Neuronal stem cell (in vitro differentiated cells): ENCODE measurements at regions not wholly inside any gene's neighbourhood (a gene's known extent, or its start where the extent isn't known, plus 50 kb on each side); places are given as distances from the start of the nearest gene placed in this dataset.

Source experiments
- DNase-seq: peaks from one replicate; pipeline ENCODE4 v3.0.0-alpha.2; 2013; ENCODE audit warnings: low spot score
- H2AFZ ChIP-seq: one replicate; pipeline ENCODE4 v1.6.1; 2013; ENCODE audit warnings: mild to moderate bottlenecking, low read length, inconsistent platforms
- H2AK5ac ChIP-seq: 2 replicates; pipeline ENCODE4 v1.6.1; 2013; ENCODE audit warnings: low read depth, mild to moderate bottlenecking, inconsistent platforms, low read length, moderate library complexity, mixed read lengths
- H2BK120ac ChIP-seq: 2 replicates; pipeline ENCODE4 v1.6.1; 2013; ENCODE audit warnings: low read depth, mild to moderate bottlenecking, inconsistent platforms, low read length, moderate library complexity, mixed read lengths
- H2BK12ac ChIP-seq: one replicate; pipeline ENCODE4 v1.6.1; 2013; ENCODE audit warnings: low read length, inconsistent platforms
- H2BK15ac ChIP-seq: 2 replicates; pipeline ENCODE4 v1.6.1; 2013; ENCODE audit warnings: mild to moderate bottlenecking, low read length, inconsistent platforms, mixed read lengths
- H2BK5ac ChIP-seq: one replicate; pipeline ENCODE4 v1.6.1; 2013; ENCODE audit warnings: inconsistent platforms, mild to moderate bottlenecking, low read length, moderate library complexity
- H3K14ac ChIP-seq: one replicate; pipeline ENCODE4 v1.6.1; 2013; ENCODE audit warnings: low read length, inconsistent platforms
- H3K18ac ChIP-seq: 2 replicates; pipeline ENCODE4 v1.6.1; 2013; ENCODE audit warnings: low read length, inconsistent platforms
- H3K23ac ChIP-seq: 2 replicates; pipeline ENCODE4 v1.6.1; 2013; ENCODE audit warnings: low read depth, mild to moderate bottlenecking, mixed read lengths, low read length, inconsistent platforms; ENCODE audit not compliant: poor library complexity
- H3K27ac ChIP-seq: replicated peaks from 3 replicates; pipeline ENCODE4 v1.5.1; 2013; ENCODE audit warnings: low read length, inconsistent platforms
- H3K27me3 ChIP-seq, 3 experiments: 2 replicates each; pipeline ENCODE4 v1.6.1; 2013; ENCODE audit warnings: low read length in 3 of 3, mild to moderate bottlenecking in 2 of 3, inconsistent platforms in 1 of 3, low read depth in 1 of 3, mixed read lengths in 1 of 3, moderate library complexity in 1 of 3; ENCODE audit not compliant: control insufficient read depth in 3 of 3, insufficient read depth in 3 of 3
- H3K36me3 ChIP-seq, 2 donors: replicated peaks in 1 of 2; 2 replicates each; pipeline ENCODE4 v1.6.1; 2013; ENCODE audit warnings: low read length in 2 of 2; ENCODE audit not compliant: control insufficient read depth in 2 of 2, insufficient read depth in 2 of 2
- H3K4ac ChIP-seq: 2 replicates; pipeline ENCODE4 v1.6.1; 2013; ENCODE audit warnings: inconsistent platforms, mild to moderate bottlenecking, low read length, moderate library complexity
- H3K4me1 ChIP-seq, 2 donors: 1 replicate in 1 of 2; 2 replicates in 1 of 2; pipeline ENCODE4 v1.6.1; 2013; ENCODE audit warnings: low read length in 2 of 2, low read depth in 1 of 2; ENCODE audit not compliant: control insufficient read depth in 2 of 2, insufficient read depth in 1 of 2
- H3K4me2 ChIP-seq: one replicate; pipeline ENCODE4 v1.6.1; 2013; ENCODE audit warnings: mild to moderate bottlenecking, low read length, inconsistent platforms; ENCODE audit not compliant: insufficient read depth, poor library complexity, severe bottlenecking
- H3K4me3 ChIP-seq, 2 donors: 2 replicates each; pipeline ENCODE4 v1.5.1; 2013; ENCODE audit warnings: low read length in 2 of 2, mild to moderate bottlenecking in 2 of 2, inconsistent platforms in 1 of 2, moderate library complexity in 1 of 2
- H3K79me1 ChIP-seq: one replicate; pipeline ENCODE4 v1.6.1; 2013; ENCODE audit warnings: low read depth, mild to moderate bottlenecking, inconsistent platforms, low read length, moderate library complexity
- H3K9ac ChIP-seq: one replicate; pipeline ENCODE4 v1.6.1; 2013; ENCODE audit warnings: mild to moderate bottlenecking, low read depth, low read length, inconsistent platforms; ENCODE audit not compliant: poor library complexity
- H3K9me3 ChIP-seq, 2 donors: replicated peaks in 1 of 2; 2 replicates each; pipeline versions ENCODE3 to v1.6.1; 2013; ENCODE audit warnings: low read length in 2 of 2, mild to moderate bottlenecking in 2 of 2, inconsistent platforms in 1 of 2, low read depth in 1 of 2, mixed read lengths in 1 of 2, moderate library complexity in 1 of 2; ENCODE audit not compliant: control insufficient read depth in 2 of 2, insufficient read depth in 1 of 2
- H4K8ac ChIP-seq: one replicate; pipeline ENCODE4 v1.6.1; 2013; ENCODE audit warnings: low read depth, mild to moderate bottlenecking, inconsistent platforms, low read length, moderate library complexity
- H4K91ac ChIP-seq: one replicate; pipeline ENCODE4 v1.6.1; 2013; ENCODE audit warnings: low read length, low read depth, mild to moderate bottlenecking, inconsistent platforms; ENCODE audit not compliant: poor library complexity
- WGBS, 2 donors: extraction: QIAGEN DNeasy Blood & Tissue Kit; methylation state at CpG; one replicate each; pipeline ENCODE4 v1.1.7; 2013; ENCODE audit warnings: missing lambda C conversion rate in 2 of 2, mixed read lengths in 1 of 2; ENCODE audit not compliant: insufficient read length in 2 of 2, insufficient replicate concordance in 1 of 2; ENCODE audit errors: extremely low coverage in 2 of 2; 5-methylcytosine and 5-hydroxymethylcytosine counted together

- Histone ChIP-seq H2BK5ac (no peak overlapping the region), H3K9me3 (no peaks in the 10 kb centered on the region), H3K4me2 (no peak overlapping the region), H2AFZ (peak overlapping the region; percentile 45), H3K4ac (no peak overlapping the region), H3K23ac (no peak overlapping the region), H3K4me3 (no peak overlapping the region), H3K18ac (no peak overlapping the region), H3K14ac (no peak overlapping the region), H2BK120ac (no peak overlapping the region), H4K91ac (no peak overlapping the region), H3K4me1 (peaks cover 4 to 12% of the 10 kb centered on the region in 2 donors), H3K9ac (no peak overlapping the region), H3K27ac (no peak overlapping the region), H2AK5ac (no peak overlapping the region), H3K36me3 (no peaks in the 10 kb centered on the region), H3K79me1 (no peaks in the 10 kb centered on the region), H2BK12ac (no peak overlapping the region), H4K8ac (no peak overlapping the region), H2BK15ac (no peak overlapping the region), H3K27me3 (no peaks in the 10 kb centered on the region)
- no peak for DNase-seq
- WGBS, 2 donors = no CpG with 5 or more reads among the region's 5 CpGs
Observed at GRCh38 chr6:105485456-105485855, 82.6 kb upstream of the PREP start.

GRCh38 chr6:105484238-105485161 is 81.6 kb upstream of the PREP start:
- Histone ChIP-seq H2BK120ac (no peak overlapping the region), H4K8ac (no peak overlapping the region), H2BK15ac (no peak overlapping the region), H3K4me3 (no peak overlapping the region), H3K4ac (no peak overlapping the region), H3K14ac (no peak overlapping the region), H3K36me3 (no peaks in the 10 kb centered on the region), H3K27ac (no peak overlapping the region), H3K9ac (no peak overlapping the region), H3K4me2 (no peak overlapping the region), H2BK12ac (no peak overlapping the region), H3K9me3 (no peaks in the 10 kb centered on the region), H4K91ac (no peak overlapping the region), H2AFZ (peak overlapping the region; percentile 45), H3K4me1 (peaks cover 4 to 11% of the 10 kb centered on the region in 2 donors), H3K27me3 (no peaks in the 10 kb centered on the region), H2AK5ac (no peak overlapping the region), H3K18ac (no peak overlapping the region), H3K79me1 (no peaks in the 10 kb centered on the region), H2BK5ac (no peak overlapping the region), H3K23ac (no peak overlapping the region)
- no CpG with 5 or more reads among the region's 12 CpGs for WGBS, 2 donors
- DNase-seq = peak; percentile 49

- no peaks in the 10 kb centered on the region for H3K36me3 ChIP-seq
- no peak overlapping the region for H3K4me2 ChIP-seq
- H2BK15ac ChIP-seq = no peak overlapping the region
- H3K4me1 ChIP-seq = peaks cover 2 to 4% of the 10 kb centered on the region in 2 donors
- no peaks in the 10 kb centered on the region for H3K79me1 ChIP-seq
- no peak overlapping the region for H4K8ac ChIP-seq
- no peak overlapping the region for H3K4me3 ChIP-seq
- H4K91ac ChIP-seq = no peak overlapping the region
- H2AK5ac ChIP-seq = no peak overlapping the region
- H3K27ac ChIP-seq = no peak overlapping the region
- H2BK120ac ChIP-seq = no peak overlapping the region
- no peak overlapping the region for H3K18ac ChIP-seq
- no peak overlapping the region for H3K14ac ChIP-seq
- no peak overlapping the region for H2BK12ac ChIP-seq
- no peak overlapping the region for H2BK5ac ChIP-seq
- H3K9ac ChIP-seq = no peak overlapping the region
- no peak overlapping the region for H3K4ac ChIP-seq
- no peaks in the 10 kb centered on the region for H3K27me3 ChIP-seq
- whole genome bisulfite sequencing, 2 donors = no CpG with 5 or more reads among the region's 4 CpGs
- no peak overlapping the region for H3K23ac ChIP-seq
- DNase-seq = no peak
- H2AFZ ChIP-seq = peak overlapping the region; percentile 17
- peaks cover 0 to 2% of the 10 kb centered on the region in 2 donors for H3K9me3 ChIP-seq
Observed at GRCh38 chr6:105483492-105483891, 80.6 kb upstream of the PREP start.

GRCh38 chr6:105482921-105483320 is 80.0 kb upstream of the PREP start:
- no peak overlapping the region for H2BK120ac ChIP-seq
- H2AK5ac ChIP-seq = no peak overlapping the region
- H2BK12ac ChIP-seq = no peak overlapping the region
- peaks cover 0 to 2% of the 10 kb centered on the region in 2 donors for H3K9me3 ChIP-seq
- H3K4me1 ChIP-seq = peaks cover 2 to 4% of the 10 kb centered on the region in 2 donors
- no peak overlapping the region for H3K27ac ChIP-seq
- no peak overlapping the region for H4K91ac ChIP-seq
- no peak overlapping the region for H4K8ac ChIP-seq
- H3K23ac ChIP-seq = no peak overlapping the region
- H3K79me1 ChIP-seq = no peaks in the 10 kb centered on the region
- no peak overlapping the region for H3K4ac ChIP-seq
- no peak overlapping the region for H3K4me2 ChIP-seq
- WGBS, 2 donors = no CpG with 5 or more reads among the region's 3 CpGs
- no peak overlapping the region for H2BK15ac ChIP-seq
- H3K4me3 ChIP-seq = no peak overlapping the region
- no peak overlapping the region for H3K14ac ChIP-seq
- no peak overlapping the region for H3K18ac ChIP-seq
- no peaks in the 10 kb centered on the region for H3K27me3 ChIP-seq
- DNase-seq = no peak
- no peak overlapping the region for H2BK5ac ChIP-seq
- H3K9ac ChIP-seq = no peak overlapping the region
- H2AFZ ChIP-seq = no peak overlapping the region
- H3K36me3 ChIP-seq = no peaks in the 10 kb centered on the region
